Raji (cell line): ENCODE measurements at regions not wholly inside any gene's neighbourhood (a gene's known extent, or its start where the extent isn't known, plus 50 kb on each side); places are given as distances from the start of the nearest gene placed in this dataset.

Experiments
- POLR2A ChIP-seq: IDR thresholded peaks from 2 replicates; pipeline ENCODE4 v1.6.1; 2011; ENCODE audit warnings: low read depth, low read length, control low read depth; ENCODE audit not compliant: insufficient read depth

DNA sequence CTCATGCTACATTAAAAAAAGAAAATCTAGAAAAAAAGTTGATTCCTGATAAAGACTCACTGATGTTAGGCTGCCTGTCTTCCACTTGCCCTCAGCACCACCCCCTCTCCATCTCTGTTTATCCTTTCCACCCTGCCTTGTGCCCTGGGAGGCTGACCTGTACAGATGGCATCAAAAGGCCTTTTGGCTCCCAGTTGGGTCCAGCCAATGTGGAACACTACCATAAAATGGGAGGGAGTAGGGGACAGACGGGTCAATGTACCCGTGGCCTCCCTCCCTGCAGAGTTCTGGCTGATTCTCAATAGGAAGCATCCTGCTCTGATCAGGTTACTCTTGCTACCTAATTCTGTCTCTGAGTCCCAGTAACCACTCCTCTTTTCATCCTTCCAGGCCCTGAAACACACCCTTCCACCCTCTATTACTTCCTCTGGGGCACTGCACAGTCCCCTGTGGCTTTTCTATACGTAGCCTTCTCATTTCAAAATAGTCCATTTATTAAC, 300.0 kb downstream of the HHIPL2 start:
- TF ChIP-seq POLR2A: no peak

- TF ChIP-seq POLR2A: no peak
Measured at GRCh38 chr1:222247081-222247480, 300.8 kb downstream of the HHIPL2 start.

DNA sequence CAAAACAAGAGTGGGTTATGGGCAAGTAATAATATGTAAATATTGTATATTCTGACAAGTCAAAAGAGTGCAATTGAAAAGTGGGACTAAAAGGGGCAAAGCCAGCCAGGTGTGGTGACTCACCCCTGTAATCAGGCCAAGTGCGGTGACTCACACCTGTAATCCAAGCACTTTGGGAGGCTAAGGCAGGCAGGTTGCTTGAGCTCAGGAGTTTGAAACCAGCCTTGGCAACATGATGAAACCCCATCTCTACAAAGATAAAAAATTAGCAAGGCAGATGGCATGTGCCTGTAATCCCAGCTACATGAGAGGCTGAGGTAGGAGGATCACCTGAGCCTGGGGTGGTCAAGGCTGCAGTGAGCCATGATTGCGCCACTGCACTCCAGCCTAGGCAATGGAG, 304.0 kb downstream of the HHIPL2 start:
- no peak for TF ChIP-seq POLR2A

GRCh38 chr1:222242492-222242891, 305.4 kb downstream of the HHIPL2 start:
- TF ChIP-seq POLR2A: no peak

GRCh38 chr1:222241410-222241809, 306.5 kb downstream of the HHIPL2 start:
- TF ChIP-seq POLR2A: no peak

DNA sequence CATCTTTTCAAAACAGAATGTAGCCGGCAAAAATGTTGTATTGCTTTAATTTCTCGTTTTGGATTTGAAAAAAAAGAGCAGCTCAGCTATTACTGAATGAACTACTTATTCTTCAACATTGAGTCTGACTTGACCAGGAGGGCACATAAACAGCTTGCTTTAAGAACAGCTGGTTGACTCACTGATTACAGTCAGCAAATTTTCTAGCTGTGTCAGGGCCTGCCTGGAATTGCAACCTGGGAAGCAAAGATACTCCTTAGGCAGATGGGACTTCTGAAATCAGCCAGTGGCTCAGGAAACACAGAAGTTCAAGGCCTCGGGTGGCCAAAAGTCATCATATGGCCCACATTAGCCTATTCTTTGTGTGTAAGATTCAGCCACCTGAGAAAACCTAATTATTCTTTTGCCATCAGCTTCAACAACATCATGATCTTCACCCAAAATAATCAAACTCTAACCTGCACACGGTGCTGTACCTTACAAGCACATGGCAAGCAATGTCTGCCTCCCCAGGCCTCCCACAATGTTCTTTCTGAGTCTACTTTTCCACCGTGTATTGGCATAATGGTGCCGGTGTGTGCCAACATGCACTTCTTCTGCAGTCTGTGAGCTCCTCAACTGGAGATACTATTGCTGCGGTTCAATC, 307.2 kb downstream of the HHIPL2 start:
- TF ChIP-seq POLR2A: no peak

- TF ChIP-seq POLR2A: no peak
Measured at GRCh38 chr1:222239130-222239529, 308.8 kb downstream of the HHIPL2 start.

GRCh38 chr1:222234351-222234750, 313.6 kb downstream of the HHIPL2 start:
- TF ChIP-seq POLR2A: no peak

GRCh38 chr1:222233444-222234158, 314.3 kb downstream of the HHIPL2 start:
- TF ChIP-seq POLR2A: no peak

DNA sequence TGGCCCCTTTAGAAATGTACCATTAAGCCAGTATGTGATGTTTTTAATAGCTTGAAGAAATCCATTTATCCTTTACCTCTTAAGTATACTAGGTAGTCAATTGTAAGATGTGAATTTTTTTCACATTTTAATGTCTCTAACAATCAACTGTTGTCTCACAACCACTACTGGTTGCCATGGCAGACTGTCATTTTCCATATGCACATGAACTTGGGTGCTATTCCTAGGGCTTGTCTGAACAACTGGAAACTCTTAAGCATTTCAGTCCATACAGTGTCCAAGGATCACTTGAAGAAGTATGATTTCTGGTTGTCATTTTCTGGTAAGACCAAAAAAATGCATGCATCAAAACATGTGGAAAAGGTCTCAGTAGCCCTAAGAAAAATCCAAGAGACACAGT, 315.1 kb downstream of the HHIPL2 start:
- no peak for TF ChIP-seq POLR2A

DNA sequence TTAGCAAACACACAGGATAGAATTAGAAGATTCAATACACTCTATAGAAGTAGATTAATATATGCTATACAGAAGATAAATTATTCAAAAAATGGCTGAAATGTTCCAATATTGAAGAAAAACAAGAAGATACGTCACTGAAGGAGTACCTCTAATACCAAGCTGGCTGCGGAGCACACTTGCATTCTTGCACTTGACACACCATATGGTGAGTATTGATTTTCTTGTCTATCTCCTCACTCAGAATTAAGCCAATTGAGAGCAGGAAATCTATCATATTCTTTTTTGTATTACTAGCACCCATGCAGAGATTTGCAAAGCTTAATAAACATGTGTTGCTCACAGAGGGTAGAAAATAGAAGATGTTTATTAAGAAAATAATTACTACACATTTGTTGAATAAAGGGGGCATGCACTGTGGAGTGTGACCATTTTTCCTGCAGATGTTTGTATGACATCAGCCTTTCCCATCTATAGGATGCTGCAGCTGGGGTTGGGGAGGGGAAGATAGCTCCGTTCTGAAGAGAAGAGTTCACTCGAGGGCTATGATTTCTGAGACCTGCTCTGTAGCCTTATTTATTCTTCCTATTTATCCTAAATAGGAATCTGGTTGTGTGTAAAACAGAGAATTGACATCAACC, 318.1 kb downstream of the HHIPL2 start:
- no peak for TF ChIP-seq POLR2A

GRCh38 chr1:222225316-222225691, 322.6 kb downstream of the HHIPL2 start:
- no peak for TF ChIP-seq POLR2A

GRCh38 chr1:222224636-222225315, 323.1 kb downstream of the HHIPL2 start:
- TF ChIP-seq POLR2A: no peak

- TF ChIP-seq POLR2A: no peak
Measured at GRCh38 chr1:222224156-222224555, 323.7 kb downstream of the HHIPL2 start.

- no peak for TF ChIP-seq POLR2A
Measured at GRCh38 chr1:222223010-222223409, 324.9 kb downstream of the HHIPL2 start.
